GM12874 (cell line): ENCODE measurements at regions not wholly inside any gene's neighbourhood (a gene's known extent, or its start where the extent isn't known, plus 50 kb on each side); places are given as distances from the start of the nearest gene placed in this dataset.
A peak's percentile ranks its signal among the peaks of the same experiment; 100 is the strongest.

ENCODE experiments used
- CTCF ChIP-seq: IDR thresholded peaks from 2 replicates; pipeline ENCODE4 v1.5.1; 2011; ENCODE audit warnings: low read depth, mild to moderate bottlenecking, control low read depth, low read length, moderate library complexity; ENCODE audit not compliant: insufficient read depth

- no peak for TF ChIP-seq CTCF
These were observed 505.4 kb upstream of the FAM241A start for GRCh38 chr4:111639876-111640275.

- TF ChIP-seq CTCF, result peak; percentile 71
These were observed 503.3 kb upstream of the FAM241A start for GRCh38 chr4:111641813-111642579.

- TF ChIP-seq CTCF, result no peak
These were observed 497.2 kb upstream of the FAM241A start for GRCh38 chr4:111648056-111648455.

- no peak for TF ChIP-seq CTCF
These were observed 495.9 kb upstream of the FAM241A start for GRCh38 chr4:111649308-111649707.

- no peak for TF ChIP-seq CTCF
These were observed 495.1 kb upstream of the FAM241A start for GRCh38 chr4:111650146-111650545.

GRCh38 chr4:111650674-111651086, 494.6 kb upstream of the FAM241A start:
- TF ChIP-seq CTCF, result no peak

GRCh38 chr4:111652236-111652635, 493.0 kb upstream of the FAM241A start:
- TF ChIP-seq CTCF, result no peak
